ENCODE measurements at regions not wholly inside any gene's neighbourhood (a gene's known extent, or its start where the extent isn't known, plus 50 kb on each side); places are given as distances from the start of the nearest gene placed in this dataset.

DNA sequence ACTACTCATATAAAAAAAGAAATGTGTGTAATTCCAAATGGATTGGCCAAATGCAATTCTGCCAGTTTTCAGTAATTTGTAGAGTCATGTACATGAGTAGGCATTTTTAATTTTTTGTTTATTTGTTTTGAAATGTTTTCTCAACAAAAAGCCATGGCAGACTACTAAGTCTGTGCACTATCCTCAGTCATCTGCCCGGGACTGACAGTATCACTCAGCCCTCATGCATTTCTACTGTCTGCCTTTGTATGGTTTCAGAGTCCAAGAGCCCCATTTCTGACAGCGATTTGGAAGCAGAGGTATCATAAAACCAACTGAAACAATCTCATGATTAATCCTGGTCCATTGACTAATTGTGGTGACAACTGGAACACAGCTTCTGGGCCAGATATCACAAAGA lies 109.9 kb upstream of the NYAP2 start:
- TF ChIP-seq, protein P1, sequence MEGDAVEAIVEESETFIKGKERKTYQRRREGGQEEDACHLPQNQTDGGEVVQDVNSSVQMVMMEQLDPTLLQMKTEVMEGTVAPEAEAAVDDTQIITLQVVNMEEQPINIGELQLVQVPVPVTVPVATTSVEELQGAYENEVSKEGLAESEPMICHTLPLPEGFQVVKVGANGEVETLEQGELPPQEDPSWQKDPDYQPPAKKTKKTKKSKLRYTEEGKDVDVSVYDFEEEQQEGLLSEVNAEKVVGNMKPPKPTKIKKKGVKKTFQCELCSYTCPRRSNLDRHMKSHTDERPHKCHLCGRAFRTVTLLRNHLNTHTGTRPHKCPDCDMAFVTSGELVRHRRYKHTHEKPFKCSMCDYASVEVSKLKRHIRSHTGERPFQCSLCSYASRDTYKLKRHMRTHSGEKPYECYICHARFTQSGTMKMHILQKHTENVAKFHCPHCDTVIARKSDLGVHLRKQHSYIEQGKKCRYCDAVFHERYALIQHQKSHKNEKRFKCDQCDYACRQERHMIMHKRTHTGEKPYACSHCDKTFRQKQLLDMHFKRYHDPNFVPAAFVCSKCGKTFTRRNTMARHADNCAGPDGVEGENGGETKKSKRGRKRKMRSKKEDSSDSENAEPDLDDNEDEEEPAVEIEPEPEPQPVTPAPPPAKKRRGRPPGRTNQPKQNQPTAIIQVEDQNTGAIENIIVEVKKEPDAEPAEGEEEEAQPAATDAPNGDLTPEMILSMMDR (conservative IDR thresholded peaks at IDR 0.05; ENCODE audit: control insufficient read depth, insufficient read depth, low read depth, low read length), result no peak
- H3K4me3 ChIP-seq (ENCODE audit: control insufficient read depth, low read depth, low read length), result no peak overlapping the region
- DNase-seq (ENCODE audit: low read depth), result no peak

DNA sequence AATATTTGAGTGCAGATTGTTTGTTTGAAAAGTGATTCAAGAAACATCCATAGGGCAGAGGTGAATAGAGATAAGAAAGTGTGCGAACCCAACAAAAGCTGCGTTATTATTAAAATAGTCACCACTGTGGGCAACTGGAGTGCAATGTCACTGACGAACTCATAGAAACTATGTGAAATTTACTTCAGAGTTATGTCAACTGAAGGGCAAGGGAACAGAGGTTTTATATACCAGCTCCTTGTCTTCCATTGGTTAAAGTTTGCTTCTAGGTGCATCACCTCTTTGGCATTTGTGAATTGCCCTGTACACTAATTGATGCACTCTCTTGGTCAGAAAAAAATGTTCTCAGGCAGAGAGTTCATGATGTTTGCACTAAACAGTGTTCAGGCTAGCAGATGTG lies 110.5 kb upstream of the NYAP2 start:
- TF ChIP-seq, protein P1 (conservative IDR thresholded peaks at IDR 0.05; ENCODE audit: control insufficient read depth, insufficient read depth, low read depth, low read length), result no peak
- no peak for DNase-seq (ENCODE audit: low read depth)
- no peak overlapping the region for H3K4me3 ChIP-seq (ENCODE audit: control insufficient read depth, low read depth, low read length)

DNA sequence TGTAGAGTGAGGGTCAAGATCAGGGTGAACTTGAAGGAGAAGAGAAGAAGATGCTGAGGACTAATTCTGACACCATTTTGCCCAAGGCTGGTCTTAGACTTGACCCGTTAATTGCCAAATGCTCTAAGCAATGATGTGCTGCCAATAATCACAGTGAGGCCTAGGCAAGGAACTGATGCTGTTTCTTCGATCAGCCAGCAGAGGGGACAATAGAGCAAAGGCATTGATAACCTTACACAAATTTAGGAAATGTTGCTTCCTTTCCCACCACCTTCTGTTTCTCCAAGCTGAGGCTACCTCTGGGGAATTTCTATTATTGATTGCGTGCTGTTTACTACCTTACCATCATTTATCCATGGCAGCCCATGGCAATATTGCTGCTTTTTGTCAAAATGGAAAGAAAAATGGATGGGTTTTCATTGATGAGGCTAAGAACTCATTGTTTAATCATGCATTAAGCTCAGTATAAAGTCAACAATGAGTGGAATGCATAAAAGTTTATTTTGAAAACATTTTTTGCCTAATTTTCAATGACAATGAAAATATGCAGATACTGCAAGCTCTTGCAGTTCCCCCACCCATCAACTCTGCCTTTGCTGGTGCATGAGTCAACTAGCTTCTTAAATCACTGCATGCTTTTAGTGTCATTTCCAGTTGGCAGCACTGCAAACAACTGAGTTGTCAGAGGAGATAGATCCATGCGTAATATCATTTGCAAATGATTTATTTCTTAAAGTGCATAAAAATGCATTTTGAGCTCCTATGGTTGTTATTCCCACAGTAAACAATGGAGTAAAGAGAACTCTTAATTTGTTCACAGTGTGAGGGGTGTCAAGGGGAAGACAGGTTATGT lies 116.4 kb upstream of the NYAP2 start:
- no peak overlapping the region for H3K4me3 ChIP-seq (ENCODE audit: control insufficient read depth, low read depth, low read length)
- TF ChIP-seq, protein P1 (conservative IDR thresholded peaks at IDR 0.05; ENCODE audit: control insufficient read depth, insufficient read depth, low read depth, low read length), result peak; percentile 96
- DNase-seq (ENCODE audit: low read depth), result peak; percentile 59

DNA sequence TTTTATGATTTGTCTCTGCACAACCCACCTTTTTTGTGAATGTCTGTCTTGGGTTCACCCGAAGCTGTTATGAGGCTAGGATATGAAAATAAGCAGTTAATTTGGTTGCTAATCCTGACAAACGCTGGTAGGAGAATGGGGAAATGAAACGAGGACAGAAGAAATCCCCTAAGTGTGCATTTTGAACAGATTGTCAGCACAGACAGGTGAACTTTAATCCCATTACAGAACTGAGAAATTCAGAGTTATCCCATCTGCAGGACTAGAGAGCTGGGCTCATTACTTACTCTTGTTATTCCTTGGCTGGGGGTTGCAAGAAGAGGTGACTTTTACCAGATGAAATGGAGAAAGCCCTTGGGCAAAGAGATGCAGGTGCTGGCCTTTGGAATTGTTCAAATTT lies 123.3 kb upstream of the NYAP2 start:
- TF ChIP-seq, protein P1 (conservative IDR thresholded peaks at IDR 0.05; ENCODE audit: control insufficient read depth, insufficient read depth, low read depth, low read length), result no peak
- no peak overlapping the region for H3K4me3 ChIP-seq (ENCODE audit: control insufficient read depth, low read depth, low read length)
- no peak for DNase-seq (ENCODE audit: low read depth)

DNA sequence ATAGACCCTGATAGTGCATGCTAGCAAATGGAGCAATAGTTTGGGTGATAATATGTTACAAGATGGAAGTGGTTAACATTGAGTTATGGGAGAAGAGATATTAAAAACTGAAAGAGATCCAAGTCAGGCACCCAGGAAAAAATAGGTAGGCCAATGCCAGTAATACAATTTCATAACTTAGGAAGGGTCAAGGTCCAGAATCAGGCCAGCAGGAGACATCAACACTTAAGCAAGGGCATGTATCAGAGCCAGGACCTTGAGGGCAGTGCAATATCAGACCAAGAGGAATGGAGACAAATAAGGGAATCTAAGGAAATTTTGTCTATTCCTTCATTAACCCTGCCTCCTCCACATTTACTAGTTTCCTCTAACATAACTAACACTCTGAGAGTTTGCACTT lies 124.1 kb upstream of the NYAP2 start:
- no peak overlapping the region for H3K4me3 ChIP-seq (ENCODE audit: control insufficient read depth, low read depth, low read length)
- no peak for DNase-seq (ENCODE audit: low read depth)
- TF ChIP-seq, protein P1 (conservative IDR thresholded peaks at IDR 0.05; ENCODE audit: control insufficient read depth, insufficient read depth, low read depth, low read length), result no peak

DNA sequence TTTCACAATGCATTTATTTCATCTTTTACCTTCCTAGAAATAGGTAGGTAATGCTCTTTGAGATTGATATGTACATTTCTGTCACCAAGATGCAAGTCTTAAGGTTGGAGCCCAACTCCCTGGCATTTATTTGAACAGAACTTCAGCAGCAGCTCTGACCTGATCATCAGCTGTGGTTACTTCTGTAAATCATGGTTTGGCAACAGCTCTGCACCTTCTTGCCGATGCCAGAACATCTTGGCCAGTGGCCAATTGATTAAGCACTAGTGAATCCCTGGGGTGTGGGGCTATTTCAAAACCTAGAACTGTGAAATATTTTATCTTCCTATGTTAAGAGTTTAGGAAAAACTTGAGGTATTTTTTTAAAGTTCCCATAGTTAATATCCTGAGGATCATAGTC lies 124.8 kb upstream of the NYAP2 start:
- TF ChIP-seq, protein P1 (conservative IDR thresholded peaks at IDR 0.05; ENCODE audit: control insufficient read depth, insufficient read depth, low read depth, low read length), result no peak
- H3K4me3 ChIP-seq (ENCODE audit: control insufficient read depth, low read depth, low read length), result no peak overlapping the region
- DNase-seq (ENCODE audit: low read depth), result peak; percentile 65
